SK-N-SH treated with all-trans-retinoic acid at 6 μM for 48 hours (cell line): ENCODE measurements at regions not wholly inside any gene's neighbourhood (a gene's known extent, or its start where the extent isn't known, plus 50 kb on each side); places are given as distances from the start of the nearest gene placed in this dataset.
"Not testable (repeated sequence)": the region's sequence is repeated elsewhere in the genome, so short reads cannot be mapped to it uniquely, and the experiment has no call there.

Source experiments
- GLIS3 ChIP-seq: fragments of 250-450 bp; sonication (Bioruptor Pico); IDR thresholded peaks from 2 replicates; pipeline ENCODE4 v1.5.0; 2020; ENCODE audit warnings: mild to moderate bottlenecking, moderate library complexity
- PATZ1 ChIP-seq: fragments of 250-450 bp; sonication (Bioruptor Pico); IDR thresholded peaks from 2 replicates; pipeline ENCODE4 v1.8.0; 2020; ENCODE audit warnings: mild to moderate bottlenecking, moderate library complexity, borderline replicate concordance
- ZFP30 ChIP-seq: fragments of 450-650 bp; formaldehyde crosslinking; IDR thresholded peaks from 2 replicates; pipeline ENCODE4 v1.5.0; 2022; ENCODE audit warnings: mild to moderate bottlenecking, moderate library complexity
- ZNF70 ChIP-seq: fragments of 450-650 bp; formaldehyde crosslinking; IDR thresholded peaks from 2 replicates; pipeline ENCODE4 v1.5.0; 2020; ENCODE audit warnings: mild to moderate bottlenecking, moderate library complexity

GRCh38 chr10:117856426-117856825, 190.3 kb downstream of the RAB11FIP2 start:
- TF ChIP-seq GLIS3, PATZ1, ZNF70, ZFP30 (CRISPR knock-in tag): not testable (repeated sequence)
